Frontal cortex (tissue), 3 donors: ENCODE measurements at regions not wholly inside any gene's neighbourhood (a gene's known extent, or its start where the extent isn't known, plus 50 kb on each side); places are given as distances from the start of the nearest gene placed in this dataset.

ENCODE experiments used
- DNase-seq, 2 donors: peaks; one replicate each; pipeline ENCODE4 v3.0.0; 2012; ENCODE audit warnings: low spot score in 2 of 2
- FAIRE-seq: peaks from 2 replicates; lab custom pipeline; 2012; peaks lifted over from hg19 to GRCh38; lab: Jason Lieb, UNC
- donor health status: control.
- donor health status: control.
- donor health status: control.

DNA sequence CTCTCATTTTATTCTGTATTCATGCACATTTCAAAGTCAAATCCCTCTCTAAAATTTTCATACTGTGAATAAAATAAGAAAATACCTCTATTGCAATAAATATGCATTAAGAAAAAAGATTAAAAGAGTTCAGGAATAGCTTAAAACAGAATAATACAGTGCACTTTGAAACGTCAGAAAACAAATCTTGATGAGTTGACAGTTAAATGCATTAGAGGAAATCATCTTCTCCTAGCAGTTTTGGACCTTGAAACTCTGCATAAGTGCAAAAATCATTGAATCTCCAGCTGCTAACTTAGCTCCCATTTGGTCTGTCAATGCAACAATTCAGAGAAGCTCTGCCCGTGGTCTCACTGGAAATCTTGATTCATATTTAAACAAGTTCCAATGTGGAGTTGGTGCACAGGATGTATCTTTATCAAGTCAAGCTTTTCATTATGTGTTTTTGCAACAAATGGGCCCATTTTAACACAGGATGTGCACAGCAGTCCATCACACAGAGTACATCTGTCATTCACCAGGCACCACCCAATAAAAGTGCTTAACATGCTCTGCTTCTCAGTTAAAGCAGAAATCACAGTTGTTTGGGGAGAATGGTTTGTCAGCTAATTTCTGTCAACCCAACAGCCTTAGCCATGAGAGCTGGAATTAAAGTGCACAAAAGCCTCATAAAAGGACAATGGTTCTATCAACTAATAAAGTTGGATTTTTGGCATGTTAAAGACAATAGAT lies 98.8 kb upstream of the ARRDC4 start:
- DNase-seq (no peak), FAIRE-seq (no peak)

DNA sequence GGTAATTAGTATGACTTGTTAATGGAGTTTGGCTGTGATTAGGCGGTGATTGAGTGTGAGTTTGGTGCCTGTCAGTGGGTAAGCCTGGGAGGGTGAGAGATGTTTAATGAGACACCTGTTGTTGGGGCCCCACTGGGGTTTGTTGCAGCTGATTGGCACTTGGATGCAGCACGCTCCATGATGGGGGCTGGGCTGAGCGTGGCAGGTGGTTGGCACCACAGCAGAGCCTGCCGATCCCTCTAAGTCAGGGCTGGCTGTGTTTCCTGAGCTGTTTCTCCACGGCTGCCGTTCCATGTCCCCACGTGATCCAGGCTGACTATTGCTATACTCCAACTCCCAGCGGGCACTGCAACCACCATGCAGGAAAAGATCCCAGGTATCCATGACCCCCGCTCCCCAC lies 93.5 kb upstream of the ARRDC4 start:
- DNase-seq (no peak), FAIRE-seq (no peak)

DNA sequence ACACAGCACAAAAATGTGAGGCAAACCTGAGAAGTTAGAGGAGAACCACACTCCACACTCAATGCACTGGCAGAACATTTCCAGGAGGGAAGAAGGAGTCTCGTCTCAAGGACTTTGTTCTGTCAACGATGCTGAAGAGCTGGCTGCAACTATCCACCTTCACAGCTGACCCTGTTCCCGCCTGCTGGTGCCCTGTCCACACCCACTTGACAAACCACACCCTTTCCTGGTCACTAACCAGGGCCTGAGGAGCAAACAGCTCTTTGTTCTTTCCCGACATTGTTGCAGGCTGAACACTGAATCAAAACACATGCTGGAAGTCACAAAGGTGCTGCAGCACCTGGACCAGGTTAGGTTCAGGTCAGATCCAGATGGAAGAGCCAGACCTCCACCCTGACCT lies 92.6 kb upstream of the ARRDC4 start:
- no peak for DNase-seq
- no peak for FAIRE-seq

DNA sequence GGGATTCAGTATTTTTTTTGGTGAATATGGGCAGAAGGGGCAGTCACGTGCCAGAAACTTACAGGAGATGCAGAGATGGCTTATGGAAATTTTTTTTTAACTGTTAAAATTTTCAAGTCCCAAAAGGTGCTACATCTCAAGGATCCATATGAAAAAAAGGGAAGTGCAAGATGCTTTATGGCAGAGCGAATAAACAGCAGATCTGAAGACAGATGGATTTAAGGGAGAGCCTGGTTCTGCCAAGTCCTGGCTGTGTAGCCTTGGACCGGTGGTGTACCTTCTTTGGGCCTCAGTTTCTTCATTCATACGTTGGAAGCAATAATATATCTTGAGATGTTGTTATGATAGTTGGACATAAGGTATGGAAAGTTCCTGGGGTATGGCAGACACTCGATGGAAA lies 91.5 kb upstream of the ARRDC4 start:
- FAIRE-seq: no peak
- DNase-seq: no peak

DNA sequence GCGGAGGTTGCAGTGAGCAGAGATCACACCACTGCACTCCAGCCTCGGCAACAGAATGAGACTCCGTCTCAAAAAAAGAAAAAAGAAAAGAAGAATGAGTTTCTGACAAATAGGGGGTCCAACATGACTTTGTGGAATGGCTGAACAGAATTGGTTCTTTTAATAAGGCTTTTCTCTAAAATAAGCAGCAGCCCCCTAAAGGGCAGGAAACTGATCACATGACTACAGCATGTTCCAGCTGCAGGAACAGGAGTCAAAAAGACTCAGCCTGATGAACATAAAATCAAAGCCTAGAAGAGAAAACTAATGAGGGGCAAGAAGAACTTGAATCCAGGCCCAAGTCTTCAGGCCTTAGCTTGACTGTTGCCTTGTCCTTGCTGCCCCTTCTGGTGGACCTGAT lies 89.7 kb upstream of the ARRDC4 start:
- FAIRE-seq (no peak), DNase-seq (no peak)

DNA sequence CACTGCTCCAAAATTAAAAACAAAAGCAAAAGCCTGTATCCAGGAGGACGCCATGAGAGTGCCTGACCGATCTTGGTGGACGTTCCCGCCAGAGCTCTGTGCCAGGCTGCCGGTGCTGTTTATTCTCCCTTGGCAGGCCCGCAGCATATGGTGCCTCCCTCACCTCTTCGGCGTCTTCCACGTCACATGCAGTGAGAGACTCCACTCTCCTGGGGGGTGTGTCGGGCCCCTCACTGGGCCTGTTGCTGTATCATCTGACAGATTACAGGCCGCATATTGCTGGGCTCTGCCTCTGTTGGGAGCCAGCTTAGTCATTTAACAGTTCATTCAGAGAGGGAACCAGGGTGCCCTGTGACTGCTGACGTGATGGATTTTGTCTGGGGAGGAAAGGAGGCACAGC lies 86.4 kb upstream of the ARRDC4 start:
- FAIRE-seq (no peak), DNase-seq (no peak)

DNA sequence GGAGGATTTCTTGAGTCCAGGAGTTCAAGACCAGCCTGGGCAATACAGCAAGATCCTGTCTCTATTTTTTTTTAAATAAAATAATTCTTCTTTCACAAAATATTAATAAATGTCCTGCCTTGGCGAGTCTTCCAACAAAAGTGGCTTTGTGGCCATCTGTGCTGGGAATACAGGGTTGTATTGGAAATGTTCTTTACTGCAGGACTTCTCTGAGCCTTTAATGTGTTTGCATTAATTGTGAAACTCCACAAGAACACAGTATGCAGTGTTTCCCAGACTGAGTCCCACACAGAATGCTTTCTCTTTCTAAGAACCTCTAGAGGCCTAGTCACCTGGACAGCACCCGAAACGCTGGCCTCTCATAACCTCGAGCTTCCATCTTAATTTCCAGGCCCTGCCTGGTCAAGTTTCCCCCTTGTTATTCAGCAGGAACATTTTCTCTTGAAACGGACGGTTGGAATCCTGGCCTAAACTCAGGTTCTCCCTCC lies 85.4 kb upstream of the ARRDC4 start:
- FAIRE-seq: no peak

DNA sequence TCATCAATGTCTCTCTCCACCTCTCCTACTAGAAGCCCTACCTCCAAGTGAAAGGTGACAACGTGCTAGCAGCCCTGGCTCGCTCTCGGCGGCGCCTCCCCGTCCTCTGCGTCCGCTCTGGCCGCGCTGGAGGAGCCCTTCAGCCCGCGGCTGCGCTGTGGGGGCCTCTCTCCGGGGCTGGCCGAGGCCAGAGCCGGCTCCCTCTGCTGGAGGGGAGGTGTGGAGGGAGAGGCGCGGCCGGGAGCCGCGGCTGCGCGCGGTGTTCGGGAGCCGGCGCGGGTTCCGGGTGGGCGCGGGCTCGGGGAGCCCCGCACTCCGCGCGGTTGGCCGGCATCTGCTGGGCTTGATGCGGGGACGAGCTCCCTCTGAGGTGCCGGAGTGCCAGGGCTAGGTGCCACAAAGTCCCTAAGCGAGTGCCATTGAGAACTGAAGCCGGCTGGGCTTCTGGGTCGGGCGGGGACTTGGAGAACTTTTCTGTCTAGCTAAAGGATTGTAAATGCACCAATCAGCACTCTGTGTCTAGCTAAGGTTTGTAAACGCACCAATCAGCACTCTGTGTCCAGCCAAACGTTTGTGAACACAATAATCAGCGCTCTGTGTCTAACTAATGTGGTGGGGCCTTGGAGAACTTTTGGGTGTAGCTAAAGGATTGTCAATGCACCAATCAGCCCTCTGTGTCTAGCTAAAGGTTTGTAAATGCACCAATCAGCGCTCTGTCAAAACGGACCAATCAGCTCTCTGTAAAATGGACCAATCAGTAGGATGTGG lies 84.8 kb upstream of the ARRDC4 start:
- FAIRE-seq: no peak
- DNase-seq: no peak

More for the DNA sequence above, 85.4 kb upstream of the ARRDC4 start:
- no peak for DNase-seq

DNA sequence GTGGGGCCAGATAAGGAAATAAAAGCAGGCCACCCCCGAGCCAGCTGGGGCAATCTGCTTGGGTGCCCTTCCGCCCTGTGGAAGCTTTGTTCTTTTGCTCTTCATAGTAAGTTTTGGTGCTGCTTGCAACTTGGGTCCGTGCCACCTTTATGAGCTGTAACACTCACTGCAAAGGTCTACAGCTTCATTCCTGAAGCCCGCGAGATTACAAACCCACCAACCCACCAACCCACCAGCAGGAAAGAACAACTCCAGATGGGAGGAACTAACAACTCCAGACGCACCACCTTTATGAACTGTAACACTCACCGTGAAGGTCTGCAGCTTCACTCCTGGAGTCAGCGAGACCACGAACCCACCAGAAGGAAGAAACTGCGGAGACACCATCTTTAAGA lies 84.2 kb upstream of the ARRDC4 start:
- FAIRE-seq (no peak), DNase-seq (no peak)

DNA sequence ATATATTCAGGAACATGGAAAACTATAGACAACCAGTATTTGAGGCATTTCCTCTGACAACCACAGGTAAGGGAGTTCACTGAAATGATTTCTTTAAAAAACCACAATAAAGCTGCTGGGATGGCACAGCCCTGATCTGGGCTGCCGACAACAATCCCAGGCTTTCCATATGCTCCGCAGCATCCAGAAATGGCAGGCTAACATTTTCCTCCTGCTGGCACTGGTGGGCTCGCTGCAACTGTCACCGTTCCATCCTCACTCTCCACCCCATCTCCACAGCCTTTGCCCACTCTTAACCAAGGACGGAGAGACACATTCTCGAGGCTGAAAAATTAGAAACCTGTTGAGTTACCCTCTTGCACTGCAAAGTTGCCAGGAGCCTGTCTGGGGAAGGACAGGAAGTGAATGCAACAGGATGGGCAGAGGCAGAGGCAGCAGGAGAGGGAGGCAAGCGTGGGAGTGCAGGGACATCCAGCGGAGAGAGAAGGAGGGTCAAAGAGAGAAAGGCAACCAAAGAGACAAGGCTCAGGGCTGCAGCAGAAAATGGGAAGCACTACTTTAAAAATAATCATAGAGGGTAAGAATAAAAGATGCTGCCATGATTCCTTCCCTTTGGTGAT lies 79.0 kb upstream of the ARRDC4 start:
- DNase-seq: no peak
- no peak for FAIRE-seq

DNA sequence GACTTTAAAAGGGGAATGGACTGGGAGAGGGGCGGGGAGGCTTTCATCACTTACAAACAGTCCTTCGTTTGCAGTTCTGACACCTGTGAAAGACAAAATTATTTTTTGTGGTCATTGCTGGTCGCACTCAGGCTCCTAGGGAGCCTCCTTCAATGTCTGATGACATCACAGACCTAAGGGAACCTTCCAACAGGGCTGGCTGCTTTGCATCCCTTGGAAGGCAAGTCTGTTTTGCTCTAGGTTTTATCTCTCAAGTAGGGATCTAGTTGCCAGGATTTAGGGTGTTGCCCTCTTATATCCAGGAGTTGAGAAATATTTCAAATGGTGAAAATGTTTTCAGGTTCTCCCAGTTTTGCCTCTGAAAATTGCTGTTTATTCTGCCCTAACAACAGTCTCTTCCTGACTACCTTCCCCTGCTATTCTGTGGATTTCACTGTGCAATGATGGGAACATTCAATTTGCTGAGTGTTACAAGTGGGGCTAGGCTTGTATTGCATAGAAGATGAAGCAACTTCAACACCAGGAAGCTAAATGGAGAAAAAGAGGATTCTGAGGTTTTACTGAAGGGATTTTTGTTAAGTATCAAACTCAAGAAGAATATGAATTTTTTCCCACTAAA lies 75.9 kb upstream of the ARRDC4 start:
- DNase-seq (no peak), FAIRE-seq (no peak)

DNA sequence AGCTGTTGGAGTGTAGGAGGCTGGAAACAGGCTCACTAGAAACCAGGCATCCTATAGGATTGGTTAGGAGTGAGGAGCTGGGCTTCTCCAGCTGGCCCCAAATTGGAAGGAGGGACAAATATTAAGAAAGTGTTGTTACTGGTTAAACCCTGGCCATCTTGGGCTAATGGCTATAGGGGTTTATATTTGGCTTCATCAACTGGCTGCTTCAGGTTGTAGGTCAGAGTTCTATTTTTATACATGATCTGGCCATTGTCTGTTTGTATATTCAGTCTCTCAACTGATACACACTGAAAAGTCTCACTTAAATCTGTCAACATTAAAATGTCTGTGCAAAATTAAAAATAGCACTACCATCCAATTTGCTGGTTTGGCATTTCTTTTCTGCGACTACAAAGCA lies 70.2 kb upstream of the ARRDC4 start:
- DNase-seq (no peak), FAIRE-seq (no peak)

DNA sequence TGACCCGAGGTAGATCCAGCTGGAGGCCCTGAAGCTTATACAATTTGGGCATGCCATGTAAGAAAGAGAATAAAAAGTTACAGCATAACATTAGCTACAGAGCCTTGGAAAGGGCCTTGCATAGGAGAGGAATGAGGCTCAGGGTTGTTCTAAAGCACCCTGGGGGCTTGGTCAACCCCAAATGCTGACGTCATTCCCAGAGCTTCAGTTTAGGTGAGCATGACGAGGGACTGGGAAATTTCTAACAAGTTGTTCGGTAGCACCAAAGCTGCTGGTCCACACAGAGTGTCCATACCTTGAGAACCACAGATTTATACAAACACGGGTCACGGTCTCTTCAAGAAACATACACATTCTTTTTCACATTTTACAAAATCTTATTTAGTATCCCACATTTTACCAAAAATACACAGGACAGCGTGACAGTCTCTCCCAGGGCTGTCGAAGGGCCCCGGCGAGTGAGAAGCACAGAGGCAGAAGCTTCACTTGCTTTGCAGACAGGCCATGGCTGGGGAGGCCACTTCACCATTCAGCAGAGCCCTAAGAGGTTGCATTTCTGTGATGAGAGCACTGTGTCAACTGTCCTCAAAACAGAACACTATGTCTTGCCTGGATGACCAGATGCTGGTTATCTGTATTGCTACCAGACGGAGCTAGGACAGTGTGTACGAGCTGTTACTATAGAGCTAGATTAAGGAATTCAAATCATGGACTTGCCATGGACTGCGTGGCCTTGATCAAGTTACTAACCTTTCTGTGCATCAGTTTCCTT lies 68.2 kb upstream of the ARRDC4 start:
- FAIRE-seq: no peak
- no peak for DNase-seq

DNA sequence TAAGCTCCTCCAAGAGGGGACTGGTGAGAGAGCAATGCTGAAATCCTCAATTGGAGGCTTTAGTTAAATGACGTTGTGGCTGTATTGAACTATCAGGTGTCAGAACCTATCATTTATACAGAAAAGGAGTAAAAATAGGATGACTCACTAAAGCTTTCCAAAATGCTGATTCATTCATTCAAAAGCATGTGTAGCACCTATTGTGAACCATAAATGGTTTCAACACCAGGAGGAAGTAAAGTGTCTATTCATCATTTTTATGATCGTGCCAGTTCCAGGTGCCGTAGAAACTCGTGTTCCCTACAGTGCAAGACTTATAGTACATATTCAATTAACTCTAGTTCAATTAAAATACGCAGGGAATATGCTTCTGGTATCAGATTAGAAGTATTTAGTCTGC lies 66.5 kb upstream of the ARRDC4 start:
- DNase-seq: no peak

DNA sequence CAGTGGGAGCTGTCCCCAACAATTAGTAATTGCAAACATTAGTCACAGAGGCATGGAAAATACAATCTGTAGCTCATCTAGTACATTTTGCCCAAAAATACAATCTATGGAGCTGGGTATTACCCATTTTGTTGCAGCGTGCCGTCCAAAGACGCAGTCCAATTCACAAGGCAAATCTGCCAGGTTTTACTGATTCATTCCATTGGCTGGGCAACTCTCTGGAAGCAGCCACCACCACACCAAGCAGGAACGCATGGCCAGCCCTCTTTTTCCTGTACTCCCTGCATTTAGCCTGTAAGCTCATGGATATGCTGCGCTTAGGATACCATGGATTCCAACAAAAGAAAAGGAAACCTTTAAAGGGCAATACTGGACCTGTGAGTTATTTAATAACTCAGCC lies 60.5 kb upstream of the ARRDC4 start:
- FAIRE-seq: no peak
- DNase-seq: no peak

More for the DNA sequence above, 66.5 kb upstream of the ARRDC4 start:
- no peak for FAIRE-seq

DNA sequence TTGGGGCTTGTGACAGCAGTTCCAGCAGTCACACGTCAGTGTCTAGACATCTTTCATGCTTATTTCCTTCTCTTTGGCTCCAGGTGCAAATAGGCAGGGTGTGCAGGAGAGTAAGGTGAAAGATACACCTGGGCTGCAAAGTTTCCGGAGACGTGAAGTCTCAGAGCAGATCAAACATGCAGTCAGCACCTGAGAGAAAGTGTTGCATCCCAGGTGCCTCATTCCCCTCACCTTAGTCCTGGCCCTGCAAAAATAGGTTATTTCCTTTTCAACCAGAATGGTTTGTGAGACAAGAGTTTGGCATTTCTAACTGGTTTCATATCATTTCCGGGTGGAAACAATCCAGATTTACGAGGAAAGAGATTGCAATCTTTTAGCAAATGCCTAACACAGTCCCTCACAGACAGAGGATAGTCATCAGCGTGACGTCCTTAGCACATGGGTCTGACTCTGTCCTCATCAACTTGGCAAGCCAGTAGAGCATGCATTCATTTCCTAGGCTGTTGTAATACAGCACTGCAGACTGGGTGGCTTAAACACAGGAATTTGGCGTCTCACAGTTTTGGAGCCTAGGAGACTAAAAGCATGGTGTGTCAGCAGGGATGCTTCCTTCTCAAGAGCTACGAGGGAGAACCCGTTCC lies 58.2 kb upstream of the ARRDC4 start:
- no peak for DNase-seq
- FAIRE-seq: no peak

DNA sequence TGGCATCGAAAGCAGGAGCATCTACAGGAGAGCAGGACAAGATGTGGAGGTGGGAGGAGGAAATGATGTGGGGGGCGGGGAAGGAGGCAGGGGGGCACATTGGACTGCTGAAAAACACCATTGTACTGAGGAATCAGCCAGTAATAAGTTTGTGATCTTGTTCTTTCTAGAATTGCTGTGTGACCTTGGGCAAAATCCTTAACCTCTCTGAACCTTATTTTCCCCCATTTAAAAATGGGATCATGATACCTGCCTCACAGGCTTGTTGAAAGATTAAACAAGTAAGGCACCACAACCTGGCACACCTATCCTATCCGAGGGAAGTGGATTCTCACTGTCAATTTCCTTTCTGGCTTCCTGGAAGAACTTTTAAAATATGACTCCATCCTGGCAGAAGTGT lies 56.9 kb upstream of the ARRDC4 start:
- no peak for DNase-seq
- no peak for FAIRE-seq

DNA sequence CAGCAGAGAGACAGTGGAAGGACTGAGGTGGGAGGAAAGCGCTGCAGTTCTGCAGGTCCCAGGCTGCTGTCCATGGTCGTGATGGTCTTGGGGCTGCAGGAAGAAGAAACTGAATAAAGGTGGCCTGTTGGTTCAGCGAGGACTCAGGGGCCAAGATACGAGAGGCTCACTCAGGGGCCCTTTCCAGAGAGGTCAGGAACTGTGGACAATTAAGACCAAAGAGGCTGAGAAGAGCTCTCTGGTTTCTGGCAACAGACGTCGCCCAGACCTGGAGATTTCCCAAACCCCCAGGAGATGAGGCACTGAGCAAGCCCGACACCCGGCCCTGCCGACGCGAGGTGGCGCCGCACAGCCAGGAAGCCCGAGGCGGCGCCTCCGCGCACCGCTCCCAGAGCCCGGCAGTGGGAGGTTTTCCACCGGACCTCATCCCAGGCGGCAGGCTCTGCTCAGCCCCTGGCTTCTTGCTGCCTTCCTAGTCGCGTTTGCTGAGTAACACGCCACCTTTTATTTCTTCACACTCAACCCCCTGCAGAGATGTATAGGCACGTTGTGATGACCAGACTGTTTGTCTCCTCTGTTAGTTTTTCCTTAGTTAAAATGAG lies 56.4 kb upstream of the ARRDC4 start:
- DNase-seq (peak; percentile 23 to 68), FAIRE-seq (no peak)

DNA sequence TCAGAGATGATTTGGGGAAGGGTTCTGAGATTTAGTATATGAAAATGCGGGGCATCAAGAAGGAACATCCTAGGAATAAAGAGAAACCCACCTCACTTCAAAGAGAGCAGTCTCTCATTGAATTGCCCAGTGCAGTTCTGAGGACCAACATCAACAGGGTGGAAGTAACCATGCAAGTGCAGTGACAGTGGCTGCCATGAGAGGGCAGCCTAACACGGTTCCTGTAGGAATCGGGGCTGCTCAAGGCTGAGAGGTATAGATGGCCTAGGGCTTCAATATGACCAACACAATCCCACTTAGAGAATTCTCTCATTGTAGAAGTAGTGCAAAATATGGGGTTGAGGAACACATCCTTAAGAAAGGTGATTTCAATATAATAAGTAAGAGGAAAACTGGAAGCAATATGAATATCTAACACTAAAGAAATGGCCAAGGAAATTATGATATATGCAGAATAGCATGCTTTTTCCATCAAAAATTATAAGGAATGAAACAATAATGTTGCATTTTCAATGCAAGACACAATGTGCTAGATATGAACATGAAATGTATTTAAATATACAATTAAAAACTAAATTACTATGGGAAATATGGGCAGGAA lies 51.1 kb upstream of the ARRDC4 start:
- no peak for FAIRE-seq
- DNase-seq: peak; percentile 33 to 45
